Colon (tissue), 2 donors: ENCODE measurements at regions not wholly inside any gene's neighbourhood (a gene's known extent, or its start where the extent isn't known, plus 50 kb on each side); places are given as distances from the start of the nearest gene placed in this dataset.
A peak's percentile ranks its signal among the peaks of the same experiment; 100 is the strongest.
"Not testable (repeated sequence)": the region's sequence is repeated elsewhere in the genome, so short reads cannot be mapped to it uniquely, and the experiment has no call there.

Experiments
- FAIRE-seq: peaks from 2 replicates; lab custom pipeline; 2012; peaks lifted over from hg19 to GRCh38; lab: Jason Lieb, UNC
- donor health status: control.
- donor health status: control.

- no peak for FAIRE-seq
These were observed 139.8 kb downstream of the OR2B2 start for GRCh38 chr6:27772261-27773001.

- no peak for FAIRE-seq
These were observed 141.0 kb downstream of the OR2B2 start for GRCh38 chr6:27771235-27771634.

GRCh38 chr6:27770724-27771123, 141.5 kb downstream of the OR2B2 start:
- FAIRE-seq, result no peak

- no peak for FAIRE-seq
These were observed 143.6 kb downstream of the OR2B2 start for GRCh38 chr6:27768556-27768955.

DNA sequence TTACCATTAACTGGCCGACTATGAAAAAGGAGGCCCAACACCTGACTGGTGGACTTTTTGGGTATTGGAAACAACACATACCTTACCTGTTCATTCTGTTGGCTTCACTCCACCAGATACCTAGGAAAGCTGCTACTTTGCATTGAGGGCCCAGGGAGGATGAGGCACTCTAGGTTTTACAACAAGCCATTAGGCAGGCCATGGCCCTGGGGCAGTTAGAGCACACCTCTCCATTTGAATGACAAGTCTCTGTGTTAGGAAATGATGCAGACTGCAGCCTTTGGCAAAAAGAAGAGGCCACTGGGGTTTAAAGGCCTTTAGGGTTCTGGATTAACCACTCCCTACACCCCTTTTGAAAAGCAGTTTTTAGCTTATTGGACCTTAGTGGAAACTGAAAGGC, 144.3 kb downstream of the OR2B2 start:
- no peak for FAIRE-seq

- no peak for FAIRE-seq
These were observed 145.8 kb downstream of the OR2B2 start for GRCh38 chr6:27766405-27766804.

DNA sequence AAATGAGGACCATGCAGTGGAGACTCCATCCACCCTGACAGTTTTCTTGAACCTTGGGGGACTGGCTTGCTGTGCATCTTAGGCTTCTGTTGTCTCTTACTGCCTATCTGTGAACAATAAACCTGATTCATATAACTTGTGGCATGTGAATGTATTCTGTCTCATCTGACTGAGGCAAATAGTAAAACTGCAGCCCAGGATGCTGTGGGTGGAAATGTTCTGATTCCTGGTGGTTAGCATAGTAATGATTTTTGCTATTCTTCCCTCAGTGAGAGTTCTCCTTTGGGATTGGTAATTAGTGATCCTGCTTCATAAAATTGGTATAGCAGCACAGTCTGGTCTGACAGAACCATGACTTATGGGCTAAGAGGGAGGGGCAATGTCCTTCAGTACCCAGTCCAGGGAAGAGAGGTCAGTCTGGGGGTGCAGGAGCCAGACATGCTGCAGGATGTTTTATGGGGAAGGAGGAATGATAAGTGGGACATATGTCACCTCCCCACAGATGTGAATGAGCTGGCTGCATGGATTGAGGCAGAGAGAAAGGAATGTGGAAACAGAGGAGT, 147.1 kb downstream of the OR2B2 start:
- FAIRE-seq, result no peak

GRCh38 chr6:27761391-27761790, 150.8 kb downstream of the OR2B2 start:
- FAIRE-seq, result no peak

DNA sequence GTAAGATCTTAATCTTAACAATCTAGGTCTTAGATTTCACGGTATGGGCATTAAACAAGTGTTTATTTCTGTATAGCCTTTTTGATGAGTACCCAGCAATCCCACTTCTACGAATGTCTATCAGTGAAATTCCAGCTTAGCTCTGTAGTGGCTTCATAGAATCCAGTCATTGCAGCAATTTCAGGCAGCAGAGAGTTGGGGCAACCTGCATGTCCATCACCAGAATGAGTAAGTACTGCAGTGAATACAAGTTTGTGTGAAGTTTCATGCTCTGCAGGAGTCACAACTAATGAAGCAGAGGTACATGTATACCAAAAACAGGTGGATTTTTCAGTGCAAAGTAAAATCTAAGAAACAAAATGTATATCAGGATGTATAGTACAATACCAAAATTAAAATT, 151.7 kb downstream of the OR2B2 start:
- no peak for FAIRE-seq

- no peak for FAIRE-seq
These were observed 152.3 kb downstream of the OR2B2 start for GRCh38 chr6:27759930-27760329.

GRCh38 chr6:27758491-27758890, 153.7 kb downstream of the OR2B2 start:
- no peak for FAIRE-seq

DNA sequence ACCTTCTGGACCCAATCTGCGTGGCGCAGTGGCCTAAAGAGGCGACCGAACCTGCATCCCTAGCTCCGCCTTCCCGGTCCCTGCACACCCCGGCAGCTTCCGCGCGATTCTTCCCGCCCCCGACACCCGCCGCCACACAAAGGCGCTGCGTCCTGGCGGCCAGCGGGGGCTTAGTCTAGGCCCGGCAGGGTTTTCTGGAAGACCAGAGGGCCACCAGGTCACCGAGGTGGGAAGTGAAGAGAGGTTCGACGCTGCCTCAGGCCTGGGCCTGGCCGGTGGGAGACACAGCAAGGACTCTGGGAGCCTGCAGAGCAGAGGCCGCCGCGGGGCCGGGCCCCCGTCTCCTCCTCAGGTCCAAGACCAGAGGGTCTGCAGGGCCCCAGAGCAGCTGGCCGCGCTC, 154.9 kb downstream of the OR2B2 start:
- no peak for FAIRE-seq

DNA sequence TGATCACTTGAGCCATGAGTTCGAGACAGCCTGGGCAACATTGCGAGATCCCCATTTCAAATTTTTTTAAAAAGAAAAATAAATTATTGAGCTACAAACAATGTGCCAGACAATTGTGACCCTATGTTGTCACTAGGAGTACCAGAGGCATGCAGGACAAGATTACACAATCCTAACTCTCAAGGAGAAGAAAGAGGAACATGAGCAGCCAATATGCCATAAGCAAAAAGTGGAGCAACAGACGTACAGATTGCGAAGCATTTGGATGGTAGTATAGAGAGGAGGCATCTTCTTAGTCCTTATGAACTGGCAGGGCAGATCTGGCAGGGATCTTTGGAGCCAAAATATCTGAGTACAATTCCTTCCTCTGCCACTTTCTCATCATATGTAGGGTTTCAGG, 156.4 kb downstream of the OR2B2 start:
- FAIRE-seq, result no peak

DNA sequence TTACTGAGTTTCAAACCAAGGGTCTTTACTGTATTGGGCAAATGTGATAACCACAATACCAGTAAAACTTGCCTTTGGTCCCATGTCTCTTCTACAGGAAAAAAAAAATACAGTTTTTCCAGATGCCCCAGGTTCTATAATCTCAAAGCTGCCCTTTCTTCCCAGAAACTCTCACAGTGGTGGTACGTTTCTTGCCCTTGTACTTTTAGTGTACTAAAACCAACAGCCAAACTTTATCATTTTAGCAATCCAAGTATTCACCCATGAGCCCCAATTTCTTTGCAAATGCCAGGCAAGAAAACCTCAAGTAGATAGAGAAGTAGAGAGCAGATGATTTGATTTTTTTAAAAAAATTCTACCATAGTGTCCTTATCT, 157.8 kb downstream of the OR2B2 start:
- no peak for FAIRE-seq

DNA sequence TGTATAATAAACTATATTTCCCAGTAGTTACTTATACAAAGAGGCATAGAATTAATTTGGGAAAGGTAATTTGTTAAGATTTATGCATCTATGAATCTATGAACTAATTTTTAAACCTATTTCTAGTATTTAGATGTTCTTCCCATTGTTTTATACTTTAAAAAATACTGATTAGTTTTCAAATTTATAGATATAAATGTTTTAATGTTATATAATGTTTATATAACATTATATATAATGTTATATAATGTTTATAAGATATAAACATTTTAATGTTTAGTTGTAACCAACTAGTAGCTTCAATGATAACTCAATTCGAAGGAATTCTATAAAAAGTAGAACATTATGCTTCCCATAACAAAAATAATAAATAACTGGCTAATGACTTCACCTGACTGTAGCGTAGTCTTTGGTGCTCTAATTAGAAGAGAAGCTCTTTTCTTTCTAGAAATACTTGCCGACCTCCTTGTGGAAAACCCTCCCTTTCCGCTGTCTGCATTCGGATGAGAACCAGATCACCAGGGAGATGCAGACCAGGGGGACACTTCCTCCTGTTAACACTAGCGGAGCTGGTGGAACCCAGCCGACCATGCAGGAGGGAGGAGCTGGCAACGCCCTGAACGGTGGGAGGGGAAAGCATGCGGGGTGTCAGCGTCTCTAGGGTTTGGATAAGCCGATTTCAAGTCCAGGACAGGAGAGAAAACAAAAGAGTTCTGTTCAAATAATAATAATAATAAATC, 158.4 kb downstream of the OR2B2 start:
- peak; percentile 94 for FAIRE-seq

DNA sequence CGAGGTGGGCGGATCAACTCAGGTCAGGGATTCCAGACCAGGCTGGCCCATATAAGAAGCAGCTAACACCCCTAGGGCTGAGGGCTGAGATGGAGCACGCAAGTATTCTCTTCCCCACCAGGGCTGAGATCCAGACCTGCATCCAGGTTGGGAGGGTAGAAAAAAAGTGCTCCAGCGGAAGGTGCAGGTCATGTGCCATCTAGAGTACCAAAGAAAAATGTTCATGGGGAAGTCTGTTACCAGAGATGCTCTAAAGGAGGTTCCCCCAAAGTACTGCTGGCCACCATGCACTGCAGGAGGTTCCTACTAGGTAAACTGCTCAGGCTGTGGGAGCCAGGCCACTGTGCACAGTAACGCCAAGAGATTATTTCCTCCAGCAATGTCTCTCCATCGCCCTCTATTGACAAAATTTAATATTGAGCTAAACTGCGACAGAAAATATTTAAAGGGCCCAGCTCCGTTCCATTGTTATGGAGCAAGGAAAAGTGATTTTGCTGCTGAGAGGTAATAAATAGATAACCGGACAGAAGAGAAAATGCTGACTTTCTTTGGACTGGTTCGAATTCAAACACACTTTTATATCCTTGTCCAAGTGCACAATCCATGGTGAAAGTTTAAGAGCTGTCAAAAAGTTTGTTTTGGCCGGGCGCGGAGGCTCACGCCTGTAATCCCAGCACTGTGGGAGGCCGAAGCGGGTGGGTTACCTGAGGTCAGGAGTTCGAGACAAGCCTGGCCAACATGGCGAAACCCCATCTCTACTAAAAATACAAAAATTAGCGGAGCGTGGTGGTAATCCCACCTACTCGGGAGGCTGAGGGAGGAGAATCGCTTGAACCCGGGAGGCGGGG, 159.9 kb downstream of the OR2B2 start:
- FAIRE-seq, result peak; percentile 41

DNA sequence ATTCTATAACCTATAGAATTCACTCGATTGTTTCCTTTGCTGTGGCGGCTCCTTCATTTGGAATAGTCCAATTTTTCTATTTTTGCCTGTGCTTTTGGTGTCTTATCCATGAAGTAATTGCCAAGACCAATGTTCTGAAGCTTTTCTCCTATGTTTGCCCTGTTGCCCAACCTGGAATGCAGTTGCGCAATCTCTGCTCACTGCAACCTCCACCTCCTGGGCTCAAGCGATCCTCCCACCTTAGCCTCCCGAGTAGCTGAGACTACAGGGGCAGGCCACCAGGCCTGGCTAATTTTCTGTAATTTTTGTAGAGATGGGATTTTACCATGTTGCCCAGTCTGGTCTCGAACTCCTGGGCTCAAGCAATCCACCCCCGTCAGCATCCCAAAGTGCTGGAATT, 163.5 kb downstream of the OR2B2 start:
- no peak for FAIRE-seq

DNA sequence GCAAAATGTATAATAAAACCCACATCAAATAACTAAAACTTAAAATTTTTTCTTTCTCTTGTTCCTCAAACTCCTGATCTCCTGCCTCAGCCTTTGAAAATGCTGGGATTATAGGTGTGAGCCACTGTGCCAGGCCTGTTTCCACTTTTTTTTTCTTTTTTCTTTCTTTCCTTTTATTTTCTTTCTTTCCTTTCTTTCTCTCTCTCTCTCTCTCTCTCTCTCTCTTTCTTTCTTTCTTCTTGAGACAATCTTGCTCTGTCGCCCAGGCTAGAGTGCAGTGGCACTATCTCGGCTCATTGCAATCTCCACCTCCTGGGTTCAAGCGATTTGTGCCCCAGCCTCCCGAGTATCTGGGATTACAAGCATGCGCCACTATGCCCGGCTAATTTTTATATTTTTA, 164.6 kb downstream of the OR2B2 start:
- no peak for FAIRE-seq

- not testable (repeated sequence) for FAIRE-seq
These were observed 165.3 kb downstream of the OR2B2 start for GRCh38 chr6:27746860-27747259.

DNA sequence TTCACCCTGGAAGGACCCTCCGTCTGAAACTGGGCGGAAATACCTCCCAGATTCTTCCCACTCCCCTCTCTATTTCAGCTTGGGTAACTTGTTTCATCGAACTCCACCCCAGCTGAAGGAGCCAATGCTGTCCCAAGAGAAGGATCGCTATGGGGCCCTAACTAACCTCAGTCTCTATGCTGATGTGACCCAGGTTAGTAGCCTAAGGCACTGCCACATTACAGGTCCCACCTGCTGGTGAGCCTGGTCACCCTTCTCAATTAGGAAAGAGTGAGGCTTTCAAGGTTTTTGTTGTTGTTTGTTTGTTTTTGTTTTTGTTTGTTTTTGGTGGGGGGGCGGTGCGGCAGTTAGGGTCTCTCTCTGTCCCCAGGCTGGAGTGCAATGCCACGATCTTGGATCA, 168.4 kb downstream of the OR2B2 start:
- FAIRE-seq, result no peak

GRCh38 chr6:27742833-27743573, 169.2 kb downstream of the OR2B2 start:
- no peak for FAIRE-seq

- FAIRE-seq, result not testable (repeated sequence)
These were observed 172.3 kb downstream of the OR2B2 start for GRCh38 chr6:27739902-27740301.
